Loucy (cell line): ENCODE measurements at regions not wholly inside any gene's neighbourhood (a gene's known extent, or its start where the extent isn't known, plus 50 kb on each side); places are given as distances from the start of the nearest gene placed in this dataset.

ENCODE experiments used
- EZH2phosphoT487 ChIP-seq: fragments of 200-600 bp; IDR thresholded peaks from 2 replicates; pipeline ENCODE4 v1.6.1; 2018; ENCODE audit warnings: antibody characterized with exemption, mild to moderate bottlenecking, moderate library complexity, borderline replicate concordance
- TF ChIP-seq, protein P1 (sequence below): fragments of 200-600 bp; sonication (generic); conservative IDR thresholded peaks from 2 replicates; pipeline ENCODE4 v1.5.1; 2014; ENCODE audit warnings: mild to moderate bottlenecking, antibody characterized with exemption, low read length

DNA sequence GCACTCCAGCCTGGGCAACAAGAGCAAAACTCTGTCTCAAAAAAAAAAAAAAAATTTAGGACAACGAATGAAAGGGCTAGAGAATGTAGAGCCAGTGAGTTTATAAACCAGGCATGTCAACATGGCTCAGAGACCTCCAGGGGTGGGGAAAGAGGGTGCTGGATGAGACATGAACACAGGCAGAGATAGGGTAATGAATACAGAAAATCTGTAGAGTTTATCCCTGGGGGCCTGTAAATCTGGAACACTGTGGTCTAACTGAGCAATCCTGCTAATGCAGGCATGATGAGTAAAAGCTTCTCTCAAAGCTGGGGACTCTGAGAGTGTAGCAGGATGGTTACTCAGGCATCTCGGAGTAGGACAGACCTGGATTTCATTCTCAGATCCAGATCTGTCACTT, 59.2 kb upstream of the IGFBP2 start:
- TF ChIP-seq, protein P1, sequence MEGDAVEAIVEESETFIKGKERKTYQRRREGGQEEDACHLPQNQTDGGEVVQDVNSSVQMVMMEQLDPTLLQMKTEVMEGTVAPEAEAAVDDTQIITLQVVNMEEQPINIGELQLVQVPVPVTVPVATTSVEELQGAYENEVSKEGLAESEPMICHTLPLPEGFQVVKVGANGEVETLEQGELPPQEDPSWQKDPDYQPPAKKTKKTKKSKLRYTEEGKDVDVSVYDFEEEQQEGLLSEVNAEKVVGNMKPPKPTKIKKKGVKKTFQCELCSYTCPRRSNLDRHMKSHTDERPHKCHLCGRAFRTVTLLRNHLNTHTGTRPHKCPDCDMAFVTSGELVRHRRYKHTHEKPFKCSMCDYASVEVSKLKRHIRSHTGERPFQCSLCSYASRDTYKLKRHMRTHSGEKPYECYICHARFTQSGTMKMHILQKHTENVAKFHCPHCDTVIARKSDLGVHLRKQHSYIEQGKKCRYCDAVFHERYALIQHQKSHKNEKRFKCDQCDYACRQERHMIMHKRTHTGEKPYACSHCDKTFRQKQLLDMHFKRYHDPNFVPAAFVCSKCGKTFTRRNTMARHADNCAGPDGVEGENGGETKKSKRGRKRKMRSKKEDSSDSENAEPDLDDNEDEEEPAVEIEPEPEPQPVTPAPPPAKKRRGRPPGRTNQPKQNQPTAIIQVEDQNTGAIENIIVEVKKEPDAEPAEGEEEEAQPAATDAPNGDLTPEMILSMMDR = no peak
- TF ChIP-seq EZH2phosphoT487 = no peak
